Lower lobe of right lung (tissue), 2 donors: ENCODE measurements at regions not wholly inside any gene's neighbourhood (a gene's known extent, or its start where the extent isn't known, plus 50 kb on each side); places are given as distances from the start of the nearest gene placed in this dataset.

ENCODE experiments used
- ATAC-seq, 2 donors: fragments of 200-7000 bp; cut with Tn5 transposase; one replicate each; pipeline ENCODE4 v1.9.1; 2020 to 2022; ENCODE audit warnings: mild to moderate bottlenecking in 2 of 2, moderate library complexity in 2 of 2
- DNase-seq: peaks from one replicate; pipeline ENCODE4 v3.0.0-alpha.2; 2020
- H3K27ac ChIP-seq: fragments of 200-600 bp; one replicate; pipeline ENCODE4 v1.8.0; 2022
- H3K27me3 ChIP-seq: fragments of 200-600 bp; one replicate; pipeline ENCODE4 v1.8.0; 2022; ENCODE audit warnings: low read depth
- H3K36me3 ChIP-seq: fragments of 200-600 bp; one replicate; pipeline ENCODE4 v1.8.0; 2022; ENCODE audit warnings: mild to moderate bottlenecking
- H3K4me1 ChIP-seq: fragments of 200-600 bp; one replicate; pipeline ENCODE4 v1.8.0; 2022
- H3K4me3 ChIP-seq: fragments of 200-600 bp; one replicate; pipeline ENCODE4 v1.8.0; 2022; ENCODE audit warnings: mild to moderate bottlenecking
- H3K9me3 ChIP-seq: fragments of 200-600 bp; one replicate; pipeline ENCODE4 v1.8.0; 2022
- intact Hi-C: fragments of 100-400 bp; cut with DNase I; formaldehyde crosslinking; loops from one replicate; pipeline ENCODE4 v1.11.0; 2022
- TF ChIP-seq, protein P1 (sequence below): fragments of 200-600 bp; IDR thresholded peaks from one replicate; pipeline ENCODE4 v1.8.0; 2022; ENCODE audit warnings: antibody characterized with exemption, mild to moderate bottlenecking
- donor health status: DM: no; HTN: yes; CAD: no; lungs with severe emphysema.

DNA sequence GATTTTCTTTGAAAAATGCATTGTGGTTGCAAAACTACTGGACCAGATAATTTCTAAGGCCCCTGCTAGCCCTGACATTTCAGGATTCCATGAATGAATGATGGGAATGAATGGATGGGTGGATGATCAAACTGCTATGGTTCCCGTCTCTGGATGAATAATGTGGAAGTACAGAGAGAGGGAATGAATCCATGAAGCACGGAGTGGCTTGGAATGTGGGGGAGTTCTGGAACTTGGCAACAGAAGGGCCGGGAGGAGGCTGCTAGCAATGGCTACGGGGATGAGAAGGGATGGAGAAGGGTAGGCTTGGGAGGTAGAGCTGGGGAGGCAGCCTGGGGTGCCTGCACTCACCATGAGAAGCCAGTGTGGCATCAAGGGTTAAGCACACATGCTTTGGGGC lies 84.8 kb downstream of the NCR2 start:
- intact Hi-C loops: no loop called here
- ATAC-seq: no peak
- Histone ChIP-seq H3K9me3 (peaks cover 7% of the 10 kb centered on the region), H3K4me3 (no peak overlapping the region), H3K36me3 (no peaks in the 10 kb centered on the region), H3K4me1 (no peaks in the 10 kb centered on the region), H3K27ac (no peak overlapping the region), H3K27me3 (peaks cover 12% of the 10 kb centered on the region)
- TF ChIP-seq, protein P1, sequence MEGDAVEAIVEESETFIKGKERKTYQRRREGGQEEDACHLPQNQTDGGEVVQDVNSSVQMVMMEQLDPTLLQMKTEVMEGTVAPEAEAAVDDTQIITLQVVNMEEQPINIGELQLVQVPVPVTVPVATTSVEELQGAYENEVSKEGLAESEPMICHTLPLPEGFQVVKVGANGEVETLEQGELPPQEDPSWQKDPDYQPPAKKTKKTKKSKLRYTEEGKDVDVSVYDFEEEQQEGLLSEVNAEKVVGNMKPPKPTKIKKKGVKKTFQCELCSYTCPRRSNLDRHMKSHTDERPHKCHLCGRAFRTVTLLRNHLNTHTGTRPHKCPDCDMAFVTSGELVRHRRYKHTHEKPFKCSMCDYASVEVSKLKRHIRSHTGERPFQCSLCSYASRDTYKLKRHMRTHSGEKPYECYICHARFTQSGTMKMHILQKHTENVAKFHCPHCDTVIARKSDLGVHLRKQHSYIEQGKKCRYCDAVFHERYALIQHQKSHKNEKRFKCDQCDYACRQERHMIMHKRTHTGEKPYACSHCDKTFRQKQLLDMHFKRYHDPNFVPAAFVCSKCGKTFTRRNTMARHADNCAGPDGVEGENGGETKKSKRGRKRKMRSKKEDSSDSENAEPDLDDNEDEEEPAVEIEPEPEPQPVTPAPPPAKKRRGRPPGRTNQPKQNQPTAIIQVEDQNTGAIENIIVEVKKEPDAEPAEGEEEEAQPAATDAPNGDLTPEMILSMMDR: no peak
- DNase-seq: no peak

DNA sequence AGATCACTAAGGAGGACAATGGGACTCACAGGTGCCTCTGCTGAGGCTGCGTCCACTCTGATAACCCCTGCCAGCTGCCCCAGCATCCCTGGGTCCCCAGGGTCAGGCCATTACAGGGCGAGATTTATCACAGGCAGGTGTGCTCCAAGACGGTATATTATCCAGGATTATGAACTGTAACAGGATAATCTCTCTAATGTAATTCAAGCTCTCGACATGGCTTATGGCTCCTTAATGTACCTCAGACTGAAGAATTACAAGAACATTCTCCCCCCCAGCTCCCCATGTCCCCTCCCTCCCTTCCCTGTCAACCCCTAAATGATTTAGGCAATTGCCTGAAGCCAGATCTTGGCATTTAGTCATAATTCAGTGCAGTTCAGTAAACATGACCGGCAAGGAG lies 86.8 kb downstream of the NCR2 start:
- H3K36me3 ChIP-seq: no peaks in the 10 kb centered on the region
- H3K9me3 ChIP-seq: peaks cover 7% of the 10 kb centered on the region
- ATAC-seq (no peak), DNase-seq (no peak)
- H3K27me3 ChIP-seq: peaks cover 7% of the 10 kb centered on the region
- H3K4me1 ChIP-seq: peaks cover 6% of the 10 kb centered on the region
- no peak overlapping the region for H3K27ac ChIP-seq
- TF ChIP-seq, protein P1: no peak
- no peak overlapping the region for H3K4me3 ChIP-seq
- intact Hi-C loops: no loop called here

DNA sequence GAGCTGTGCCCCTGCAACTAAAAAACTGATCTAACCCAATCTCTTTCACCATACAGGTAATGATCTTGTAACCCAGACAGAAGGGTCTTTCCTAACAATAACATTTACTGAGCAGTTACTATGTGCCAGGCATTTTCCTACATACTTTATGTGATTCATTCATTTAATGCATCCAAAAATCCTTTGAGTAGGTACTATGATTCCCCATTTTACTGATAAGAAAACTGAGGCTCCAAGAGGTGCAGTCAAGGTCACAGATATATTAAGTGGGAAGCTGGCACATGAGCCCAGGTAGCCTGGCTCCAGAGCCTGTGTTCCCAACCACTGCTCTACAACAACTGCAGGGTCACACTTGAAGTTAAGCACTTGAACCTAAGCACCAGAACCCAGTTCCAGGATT lies 87.6 kb downstream of the NCR2 start:
- Histone ChIP-seq H3K4me1 (peaks cover 14% of the 10 kb centered on the region), H3K9me3 (peaks cover 7% of the 10 kb centered on the region), H3K36me3 (no peaks in the 10 kb centered on the region), H3K27ac (no peak overlapping the region), H3K4me3 (no peak overlapping the region), H3K27me3 (peaks cover 14% of the 10 kb centered on the region)
- intact Hi-C loops: no loop called here
- no peak for ATAC-seq
- TF ChIP-seq, protein P1: no peak
- no peak for DNase-seq

DNA sequence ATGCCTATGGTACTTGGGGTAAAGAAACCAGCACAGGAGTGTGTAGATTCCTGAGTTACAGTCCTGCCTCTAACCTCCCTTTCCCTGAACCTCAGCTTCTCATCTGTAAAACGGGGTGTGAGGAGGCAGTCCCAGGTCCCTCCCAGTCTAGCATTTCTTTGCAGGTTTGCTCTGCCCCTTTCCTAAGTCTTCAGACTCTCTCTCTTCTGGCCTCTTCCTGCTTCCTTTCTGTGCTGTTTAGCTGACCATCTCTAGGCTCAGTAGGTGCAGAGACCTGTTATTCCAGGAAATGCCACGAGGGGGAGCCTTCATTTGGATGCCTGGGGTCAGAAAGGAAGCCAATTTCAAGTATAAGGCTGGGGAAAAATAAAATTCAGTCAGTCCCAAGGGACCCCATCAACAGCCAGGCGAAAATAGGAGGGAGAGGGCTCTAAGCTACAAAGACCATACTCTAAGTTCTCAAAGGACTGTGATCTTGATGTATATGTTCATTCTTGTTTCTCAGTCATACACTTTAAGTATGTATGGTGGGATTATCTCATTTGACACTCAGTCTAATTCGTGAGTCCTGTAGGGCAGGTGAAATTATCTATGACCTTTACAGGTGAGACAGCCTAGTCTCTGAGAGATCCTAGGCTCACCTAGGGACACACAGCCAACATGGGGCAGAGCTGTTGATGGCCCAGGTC lies 89.1 kb downstream of the NCR2 start:
- intact Hi-C loops: no loop called here
- peak; percentile 46 to 52 for ATAC-seq

DNA sequence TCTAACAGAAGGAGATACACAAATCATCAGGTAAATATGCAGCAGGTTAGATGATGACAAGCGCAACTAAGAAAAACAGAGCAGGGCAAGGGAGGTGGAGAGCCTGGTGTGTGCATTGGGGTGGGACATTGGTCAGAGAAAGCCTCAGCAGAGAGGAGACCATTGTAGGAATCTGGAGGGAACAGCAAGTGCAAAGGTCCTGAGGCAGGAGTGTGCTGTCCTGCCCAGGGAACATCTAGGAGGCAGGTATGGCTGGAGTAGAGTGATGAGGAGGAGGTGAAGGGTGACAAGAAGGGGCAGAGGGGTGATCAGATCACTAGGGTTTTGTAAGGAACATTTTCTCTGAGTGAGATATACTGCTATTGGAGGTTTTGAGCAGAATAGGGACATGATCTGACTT lies 90.1 kb downstream of the NCR2 start:
- Histone ChIP-seq H3K27me3 (peaks cover 26% of the 10 kb centered on the region), H3K9me3 (no peaks in the 10 kb centered on the region), H3K4me3 (no peak overlapping the region), H3K27ac (no peak overlapping the region), H3K36me3 (no peaks in the 10 kb centered on the region), H3K4me1 (peaks cover 27% of the 10 kb centered on the region)
- TF ChIP-seq, protein P1: no peak
- DNase-seq (no peak), ATAC-seq (no peak)
- intact Hi-C loops: no loop called here

More for the DNA sequence above, 89.1 kb downstream of the NCR2 start:
- peak; percentile 71 for DNase-seq
- Histone ChIP-seq H3K4me3 (no peak overlapping the region), H3K27me3 (peaks cover 26% of the 10 kb centered on the region), H3K36me3 (no peaks in the 10 kb centered on the region), H3K9me3 (peaks cover under 1% of the 10 kb centered on the region), H3K4me1 (peaks cover 27% of the 10 kb centered on the region), H3K27ac (no peak overlapping the region)
- TF ChIP-seq, protein P1: peak; percentile 82
